ENCODE measurements at regions not wholly inside any gene's neighbourhood (a gene's known extent, or its start where the extent isn't known, plus 50 kb on each side); places are given as distances from the start of the nearest gene placed in this dataset.

GRCh38 chr5:169350759-169351240, 49.9 kb upstream of the SLIT3 start:
- Histone ChIP-seq H3K36me3 (ENCODE audit: control insufficient read depth, insufficient read depth, low read length) (no peaks in the 10 kb centered on the region), H3K4me1 (ENCODE audit: control insufficient read depth, insufficient read depth, low read length, poor library complexity, severe bottlenecking) (no peaks in the 10 kb centered on the region), H3K4me3 (ENCODE audit: low read depth, low read length) (no peak overlapping the region), H3K9me3 (ENCODE audit: control insufficient read depth in 2 of 2, low read length in 2 of 2) (no peaks in the 10 kb centered on the region), H3K27ac (ENCODE audit: insufficient read depth, low read length, poor library complexity, severe bottlenecking) (no peak overlapping the region), H3K27me3 (ENCODE audit: control insufficient read depth, insufficient read depth, low read length) (peaks cover 2% of the 10 kb centered on the region)
- Mint-ChIP-seq H3K27me3 (peaks cover 11% of the 10 kb centered on the region), H3K36me3 (no peaks in the 10 kb centered on the region), H3K27ac (no peak overlapping the region), H3K4me1 (no peaks in the 10 kb centered on the region), H3K4me3 (no peak overlapping the region), H3K9me3 (peaks cover 0 to 4% (median 0%) of the 10 kb centered on the region in 7 donors)
- ATAC-seq (ENCODE audit: low read depth in 2 of 2) (no peak), DNase-seq (no peak)
